SK-N-MC (cell line): ENCODE measurements at regions not wholly inside any gene's neighbourhood (a gene's known extent, or its start where the extent isn't known, plus 50 kb on each side); places are given as distances from the start of the nearest gene placed in this dataset.

ENCODE experiments used
- DNase-seq: peaks from one replicate; pipeline ENCODE4 v3.0.0-alpha.2; 2011; ENCODE audit warnings: low read depth, low spot score
- H3K27ac ChIP-seq: fragments of 200-600 bp; sonication (generic); 2 replicates; pipeline ENCODE4 v1.5.1; 2016; ENCODE audit warnings: mixed run types
- H3K36me3 ChIP-seq: fragments of 200-600 bp; sonication (generic); 2 replicates; pipeline ENCODE4 v1.6.1; 2017; ENCODE audit warnings: antibody characterized with exemption, low read length, mixed read lengths; ENCODE audit not compliant: insufficient read depth
- H3K4me3 ChIP-seq: fragments of 200-600 bp; sonication (generic); 2 replicates; pipeline ENCODE4 v1.5.1; 2016
- H3K9ac ChIP-seq: fragments of 200-600 bp; sonication (generic); 2 replicates; pipeline ENCODE4 v1.8.0; 2017; ENCODE audit warnings: mixed run types, mixed read lengths; ENCODE audit not compliant: insufficient read length
- H3K9me3 ChIP-seq: fragments of 200-600 bp; sonication (generic); 2 replicates; pipeline ENCODE4 v1.6.1; 2017; ENCODE audit warnings: low read depth, mild to moderate bottlenecking, antibody characterized with exemption, low read length, moderate library complexity, mixed read lengths
- EZH2 ChIP-seq: fragments of 200-600 bp; sonication (generic); IDR thresholded peaks from one replicate; pipeline ENCODE4 v1.6.1; 2017; ENCODE audit warnings: antibody characterized with exemption
- FOXP2 ChIP-seq: optimal IDR thresholded peaks from 2 replicates; pipeline ENCODE3; 2011; ENCODE audit warnings: mild to moderate bottlenecking, moderate library complexity; ENCODE audit not compliant: insufficient read depth; ENCODE audit errors: extremely low read length, control extremely low read depth
- POLR2AphosphoS5 ChIP-seq: IDR thresholded peaks from 2 replicates; pipeline ENCODE4 v1.6.1; 2012; ENCODE audit warnings: mild to moderate bottlenecking, low read depth, low read length, borderline replicate concordance

DNA sequence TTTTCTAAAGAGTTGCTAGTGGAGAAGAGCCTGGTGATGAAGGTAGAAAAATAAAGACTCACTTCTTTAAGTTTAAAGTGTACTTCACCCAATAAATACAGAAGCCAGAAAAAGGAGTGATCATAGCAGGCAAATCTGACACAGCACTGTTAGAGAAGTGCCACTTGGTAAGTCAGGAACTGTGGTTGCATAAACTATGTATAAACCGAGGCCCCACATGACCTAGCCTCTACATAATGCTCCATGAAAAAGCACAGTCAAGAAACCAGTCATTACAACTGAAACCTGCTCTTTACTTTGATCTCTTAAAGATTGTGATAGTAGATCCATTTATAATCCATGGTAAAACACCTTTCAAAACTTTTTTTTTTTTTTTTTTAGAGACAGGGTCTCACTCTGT, 172.1 kb upstream of the PHYHIPL start:
- TF ChIP-seq POLR2AphosphoS5 (no peak), FOXP2 (no peak), EZH2 (no peak)
- H3K27ac ChIP-seq, result no peak overlapping the region
- no peaks in the 10 kb centered on the region for H3K36me3 ChIP-seq
- no peak for DNase-seq
- no peaks in the 10 kb centered on the region for H3K9me3 ChIP-seq
- H3K9ac ChIP-seq, result no peak overlapping the region
- no peak overlapping the region for H3K4me3 ChIP-seq

GRCh38 chr10:59006511-59007306, 169.7 kb upstream of the PHYHIPL start:
- Histone ChIP-seq H3K36me3 (no peaks in the 10 kb centered on the region), H3K9ac (no peak overlapping the region), H3K27ac (no peak overlapping the region), H3K4me3 (no peak overlapping the region), H3K9me3 (no peaks in the 10 kb centered on the region)
- no peak for TF ChIP-seq FOXP2
- no peak for TF ChIP-seq EZH2
- no peak for TF ChIP-seq POLR2AphosphoS5
- no peak for DNase-seq

GRCh38 chr10:59007307-59008025, 169.0 kb upstream of the PHYHIPL start:
- TF ChIP-seq POLR2AphosphoS5, result no peak
- TF ChIP-seq EZH2, result no peak
- no peak for TF ChIP-seq FOXP2
- DNase-seq, result no peak
- no peaks in the 10 kb centered on the region for H3K36me3 ChIP-seq
- H3K9me3 ChIP-seq, result no peaks in the 10 kb centered on the region
- H3K9ac ChIP-seq, result no peak overlapping the region
- H3K4me3 ChIP-seq, result no peak overlapping the region
- no peak overlapping the region for H3K27ac ChIP-seq

- H3K9ac ChIP-seq, result no peak overlapping the region
- TF ChIP-seq FOXP2 (no peak), POLR2AphosphoS5 (no peak), EZH2 (no peak)
- H3K9me3 ChIP-seq, result no peaks in the 10 kb centered on the region
- H3K4me3 ChIP-seq, result no peak overlapping the region
- no peaks in the 10 kb centered on the region for H3K36me3 ChIP-seq
- no peak for DNase-seq
- H3K27ac ChIP-seq, result no peak overlapping the region
Measured at GRCh38 chr10:59008452-59008851, 168.0 kb upstream of the PHYHIPL start.

GRCh38 chr10:59011972-59012632, 164.3 kb upstream of the PHYHIPL start:
- Histone ChIP-seq H3K36me3 (no peaks in the 10 kb centered on the region), H3K9me3 (no peaks in the 10 kb centered on the region), H3K27ac (no peak overlapping the region), H3K4me3 (no peak overlapping the region), H3K9ac (no peak overlapping the region)
- TF ChIP-seq EZH2 (no peak), FOXP2 (no peak), POLR2AphosphoS5 (no peak)
- no peak for DNase-seq

DNA sequence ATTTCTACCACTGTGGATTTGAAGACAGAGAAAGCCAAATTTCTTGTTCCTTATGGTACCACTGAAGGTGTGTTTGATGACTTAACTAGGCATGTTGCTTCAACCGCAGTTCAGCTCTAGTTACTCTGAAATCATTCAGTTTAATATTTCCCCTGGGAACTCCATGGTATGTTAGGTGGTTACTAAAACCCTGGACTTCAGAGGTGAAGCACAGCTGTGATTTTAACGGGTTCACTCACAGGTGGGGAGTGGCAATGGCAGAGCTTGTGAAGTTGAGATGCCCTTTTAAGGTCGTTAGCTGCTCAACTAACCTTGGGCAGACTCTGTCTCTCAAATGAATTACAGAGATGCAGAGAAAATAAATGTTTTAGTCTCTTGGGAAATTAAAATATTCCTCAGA, 163.6 kb upstream of the PHYHIPL start:
- TF ChIP-seq FOXP2 (no peak), EZH2 (no peak), POLR2AphosphoS5 (no peak)
- Histone ChIP-seq H3K9ac (no peak overlapping the region), H3K9me3 (no peaks in the 10 kb centered on the region), H3K4me3 (no peak overlapping the region), H3K36me3 (no peaks in the 10 kb centered on the region), H3K27ac (no peak overlapping the region)
- DNase-seq, result no peak

DNA sequence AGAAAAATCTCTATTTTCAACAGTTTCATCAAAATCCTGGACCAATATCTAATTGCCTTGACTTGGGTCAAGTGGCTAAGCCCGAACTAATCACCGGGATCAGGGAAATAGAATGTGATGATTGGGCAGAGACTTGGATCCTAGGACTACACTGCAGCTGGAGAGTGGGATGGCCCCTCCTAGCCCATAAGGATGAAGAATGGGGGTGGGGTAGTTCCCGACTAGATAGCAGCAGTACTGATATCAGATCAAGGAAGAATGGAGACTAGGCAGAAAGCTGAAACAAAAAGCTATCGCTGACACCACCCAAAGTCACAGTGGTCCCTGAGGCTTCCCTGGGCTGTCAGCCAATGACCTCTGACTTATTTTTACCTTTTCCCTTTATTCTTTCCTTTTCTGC, 160.4 kb upstream of the PHYHIPL start:
- no peak for DNase-seq
- H3K36me3 ChIP-seq, result no peaks in the 10 kb centered on the region
- H3K9ac ChIP-seq, result no peak overlapping the region
- no peak overlapping the region for H3K4me3 ChIP-seq
- no peak for TF ChIP-seq FOXP2
- no peak for TF ChIP-seq POLR2AphosphoS5
- TF ChIP-seq EZH2, result no peak
- no peaks in the 10 kb centered on the region for H3K9me3 ChIP-seq
- no peak overlapping the region for H3K27ac ChIP-seq

DNA sequence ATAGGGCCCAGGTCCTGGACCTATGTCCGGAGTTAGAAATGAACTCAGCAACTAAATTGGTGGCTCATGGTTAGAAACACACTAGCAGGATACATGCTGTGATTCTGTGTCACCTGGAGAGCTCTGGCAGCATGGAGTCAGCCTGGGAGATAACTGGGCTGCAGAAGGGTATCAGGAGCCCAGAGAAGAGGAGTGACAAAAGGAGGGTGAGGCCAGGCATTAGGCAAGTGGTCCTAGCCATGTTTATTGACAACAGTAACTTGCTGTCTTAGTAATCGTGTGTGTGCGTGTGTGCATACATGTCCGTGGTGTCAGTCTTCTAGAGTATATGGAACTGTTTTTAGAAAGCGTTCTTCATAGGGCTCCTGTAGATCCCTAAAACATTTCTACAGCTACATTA, 157.5 kb upstream of the PHYHIPL start:
- no peaks in the 10 kb centered on the region for H3K36me3 ChIP-seq
- TF ChIP-seq POLR2AphosphoS5 (no peak), EZH2 (no peak), FOXP2 (no peak)
- H3K4me3 ChIP-seq, result no peak overlapping the region
- H3K9me3 ChIP-seq, result no peaks in the 10 kb centered on the region
- DNase-seq, result no peak
- no peak overlapping the region for H3K27ac ChIP-seq
- H3K9ac ChIP-seq, result no peak overlapping the region
